ENCODE measurements at regions not wholly inside any gene's neighbourhood (a gene's known extent, or its start where the extent isn't known, plus 50 kb on each side); places are given as distances from the start of the nearest gene placed in this dataset.

DNA sequence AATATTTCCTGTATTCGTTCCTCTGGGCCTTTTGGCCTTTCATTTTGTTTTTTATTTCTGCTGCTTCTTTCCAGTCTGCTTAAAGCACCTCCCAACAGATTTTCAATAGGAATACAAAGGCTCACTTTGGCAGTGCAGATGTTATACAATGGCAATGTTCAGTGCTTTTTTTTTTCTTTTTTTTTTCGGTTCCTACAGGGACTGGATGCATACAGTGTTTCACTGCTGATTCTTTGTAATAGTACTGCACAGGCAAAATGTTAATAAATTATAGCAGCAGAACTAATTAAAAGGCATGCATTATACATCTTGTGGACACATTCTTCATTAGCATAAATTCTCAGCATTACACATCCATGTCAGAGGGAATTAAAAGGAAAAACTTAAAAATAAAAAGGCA is 356.6 kb upstream of the C9orf72 start:
- DNase-seq (ENCODE audit: low read depth, low spot score) (no peak), ATAC-seq (no peak), FAIRE-seq (no peak)
- H2AFZ ChIP-seq (ENCODE audit: control insufficient read depth, low read depth, low read length): no peak overlapping the region
- H3K27me3 ChIP-seq (replicated peaks in 1 of 2; ENCODE audit: control insufficient read depth in 2 of 2, insufficient read depth in 2 of 2, low read length in 1 of 2): no peaks in the 10 kb centered on the region; a peak in 1 of 4 replicates
- BruUV-seq (replicated peaks): no TSS peak
- TF ChIP-seq SMAD1 (IDR thresholded peaks at IDR 0.05; ENCODE audit: low read depth, partially characterized antibody): no peak
- TF ChIP-seq, protein P1, sequence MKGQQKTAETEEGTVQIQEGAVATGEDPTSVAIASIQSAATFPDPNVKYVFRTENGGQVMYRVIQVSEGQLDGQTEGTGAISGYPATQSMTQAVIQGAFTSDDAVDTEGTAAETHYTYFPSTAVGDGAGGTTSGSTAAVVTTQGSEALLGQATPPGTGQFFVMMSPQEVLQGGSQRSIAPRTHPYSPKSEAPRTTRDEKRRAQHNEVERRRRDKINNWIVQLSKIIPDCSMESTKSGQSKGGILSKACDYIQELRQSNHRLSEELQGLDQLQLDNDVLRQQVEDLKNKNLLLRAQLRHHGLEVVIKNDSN (IDR thresholded peaks at IDR 0.05; ENCODE audit: borderline replicate concordance, extremely low read length, insufficient read depth, low read depth, low read length): no peak
- no peak for TF ChIP-seq ZNF217 (IDR thresholded peaks at IDR 0.05)
- TF ChIP-seq WRNIP1 (IDR thresholded peaks at IDR 0.05; ENCODE audit: borderline replicate concordance, low read depth, low read length): no peak
- TF ChIP-seq ZNF24 (IDR thresholded peaks at IDR 0.05): no peak
- TF ChIP-seq SRF (IDR thresholded peaks at IDR 0.05; ENCODE audit: low read depth in 2 of 2, low read length in 2 of 2): no peak
- TF ChIP-seq EP300 (IDR thresholded peaks at IDR 0.05; ENCODE audit: borderline replicate concordance in 1 of 2, control insufficient read depth in 1 of 2, low read depth in 2 of 2, low read length in 2 of 2): no peak
- TF ChIP-seq, protein P2, sequence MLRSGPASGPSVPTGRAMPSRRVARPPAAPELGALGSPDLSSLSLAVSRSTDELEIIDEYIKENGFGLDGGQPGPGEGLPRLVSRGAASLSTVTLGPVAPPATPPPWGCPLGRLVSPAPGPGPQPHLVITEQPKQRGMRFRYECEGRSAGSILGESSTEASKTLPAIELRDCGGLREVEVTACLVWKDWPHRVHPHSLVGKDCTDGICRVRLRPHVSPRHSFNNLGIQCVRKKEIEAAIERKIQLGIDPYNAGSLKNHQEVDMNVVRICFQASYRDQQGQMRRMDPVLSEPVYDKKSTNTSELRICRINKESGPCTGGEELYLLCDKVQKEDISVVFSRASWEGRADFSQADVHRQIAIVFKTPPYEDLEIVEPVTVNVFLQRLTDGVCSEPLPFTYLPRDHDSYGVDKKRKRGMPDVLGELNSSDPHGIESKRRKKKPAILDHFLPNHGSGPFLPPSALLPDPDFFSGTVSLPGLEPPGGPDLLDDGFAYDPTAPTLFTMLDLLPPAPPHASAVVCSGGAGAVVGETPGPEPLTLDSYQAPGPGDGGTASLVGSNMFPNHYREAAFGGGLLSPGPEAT (IDR thresholded peaks at IDR 0.05; ENCODE audit: low read depth): no peak
- TF ChIP-seq YBX1 (IDR thresholded peaks at IDR 0.05): no peak
- no peak for TF ChIP-seq SMC3 (IDR thresholded peaks at IDR 0.05; ENCODE audit: borderline replicate concordance, low read length)
- TF ChIP-seq STAT1 (conservative IDR thresholded peaks at IDR 0.05): no peak
- TF ChIP-seq, protein P3, sequence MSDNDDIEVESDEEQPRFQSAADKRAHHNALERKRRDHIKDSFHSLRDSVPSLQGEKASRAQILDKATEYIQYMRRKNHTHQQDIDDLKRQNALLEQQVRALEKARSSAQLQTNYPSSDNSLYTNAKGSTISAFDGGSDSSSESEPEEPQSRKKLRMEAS (IDR thresholded peaks at IDR 0.05; ENCODE audit: low read depth, low read length): no peak
- no peak for TF ChIP-seq BMI1 (IDR thresholded peaks at IDR 0.05; ENCODE audit: borderline replicate concordance)
- no peak for TF ChIP-seq NFYA (IDR thresholded peaks at IDR 0.05; ENCODE audit: borderline replicate concordance, low read depth, low read length)
- TF ChIP-seq IKZF1 (conservative IDR thresholded peaks at IDR 0.05): no peak
- no peak for TF ChIP-seq ZSCAN29 (IDR thresholded peaks at IDR 0.05)
- no peak for TF ChIP-seq MTA3 (IDR thresholded peaks at IDR 0.05; ENCODE audit: borderline replicate concordance, low read length)
- no peak for TF ChIP-seq MEF2A (IDR thresholded peaks at IDR 0.05; ENCODE audit: insufficient read depth, low read depth, low read length)
- no peak overlapping the region for H3K27ac ChIP-seq (ENCODE audit: control insufficient read depth, insufficient read depth)
- no peaks in the 10 kb centered on the region for H3K36me3 ChIP-seq (ENCODE audit: control insufficient read depth in 2 of 2, insufficient read depth in 2 of 2, low read length in 1 of 2)
- SMC1A ChIA-PET (ENCODE audit: uncharacterized antibody, unreplicated experiment): interaction anchor here (1.0 kb wide), 1 partner anchor 9 kb away, joined by 3 read pairs; no protein-coding TSS in a partner anchor
- no peak overlapping the region for H3K4me2 ChIP-seq (ENCODE audit: control insufficient read depth, insufficient read depth)
- no peak overlapping the region for H3K4me3 ChIP-seq
- no peak overlapping the region for H3K9ac ChIP-seq (ENCODE audit: control insufficient read depth, insufficient read depth, low read length)
- RAD21 ChIA-PET (ENCODE audit: unreplicated experiment): no interaction called here
- no peaks in the 10 kb centered on the region for H4K20me1 ChIP-seq (ENCODE audit: control insufficient read depth, insufficient read depth)
- intact Hi-C loops (cut with micrococcal nuclease; ENCODE audit: unreplicated experiment) (no loop called here), in situ Hi-C loops (cut with MboI) (no loop called here)
- no peaks in the 10 kb centered on the region for H3K9me3 ChIP-seq (replicated peaks; ENCODE audit: control insufficient read depth, insufficient read depth, low read length)
- CTCF ChIA-PET: no interaction called here
- POLR2A ChIA-PET: no interaction called here
- no peaks in the 10 kb centered on the region for H3K79me2 ChIP-seq (ENCODE audit: control insufficient read depth, insufficient read depth, low read length)
- 0% methylated on average over 2 of the region's 2 CpGs for WGBS (ENCODE audit: insufficient coverage, insufficient replicate concordance, low lambda C conversion rate, missing lambda C conversion rate)
- H3K4me1 ChIP-seq (ENCODE audit: control insufficient read depth, insufficient read depth, low read length): no peaks in the 10 kb centered on the region
